C4-2B (cell line): ENCODE measurements at regions not wholly inside any gene's neighbourhood (a gene's known extent, or its start where the extent isn't known, plus 50 kb on each side); places are given as distances from the start of the nearest gene placed in this dataset.

Experiments
- H3K27ac ChIP-seq: fragments of 450-650 bp; 2 replicates; pipeline ENCODE4 v1.5.1; 2017
- CTCF ChIP-seq: fragments of 450-650 bp; conservative IDR thresholded peaks from 2 replicates; pipeline ENCODE4 v1.5.1; 2017; ENCODE audit warnings: mild to moderate bottlenecking
- ZFX ChIP-seq: fragments of 450-650 bp; IDR thresholded peaks from 2 replicates; pipeline ENCODE4 v1.6.1; 2017

DNA sequence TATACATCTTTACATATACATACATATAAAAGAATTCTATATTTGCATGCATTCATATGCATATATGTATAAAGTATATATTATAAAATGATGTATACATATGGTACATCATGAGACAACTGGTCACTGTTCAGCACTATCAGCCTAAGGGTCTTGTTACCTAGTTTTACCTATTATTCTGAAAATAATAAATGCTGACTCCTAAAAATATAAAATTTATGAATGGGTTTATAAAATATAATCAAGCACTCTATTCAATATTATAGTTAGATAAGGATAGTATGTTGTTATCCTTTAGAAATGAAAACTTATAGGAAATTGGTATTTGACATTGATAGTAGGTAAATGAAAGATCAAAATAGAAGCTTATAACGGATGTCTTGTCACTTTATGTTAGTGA, 324.2 kb downstream of the GBA3 start:
- H3K27ac ChIP-seq: no peak overlapping the region
- TF ChIP-seq CTCF: no peak
- TF ChIP-seq ZFX: no peak

- TF ChIP-seq CTCF (no peak), ZFX (no peak)
- no peak overlapping the region for H3K27ac ChIP-seq
Observed at GRCh38 chr4:23015821-23016220, 323.1 kb downstream of the GBA3 start.

DNA sequence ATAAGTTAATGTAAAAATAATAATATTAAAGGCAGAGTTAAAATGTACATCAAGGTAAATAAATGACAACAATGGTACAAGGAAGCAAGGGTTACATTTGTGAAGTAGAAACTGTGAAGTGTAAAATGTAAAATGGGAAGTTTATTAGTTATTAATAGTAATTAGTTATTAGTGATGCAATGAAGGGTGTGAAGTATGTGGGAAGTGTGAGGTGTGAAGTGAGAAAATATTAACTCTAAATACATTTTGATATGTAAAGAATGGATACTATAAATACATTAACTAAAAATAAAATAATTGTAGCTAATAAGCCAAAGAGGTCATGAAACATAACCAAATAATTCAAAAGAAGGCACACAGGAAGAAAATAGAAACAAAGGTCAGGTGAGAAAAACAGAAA, 316.4 kb downstream of the GBA3 start:
- H3K27ac ChIP-seq: no peak overlapping the region
- no peak for TF ChIP-seq ZFX
- no peak for TF ChIP-seq CTCF

GRCh38 chr4:23006756-23007155, 314.0 kb downstream of the GBA3 start:
- no peak overlapping the region for H3K27ac ChIP-seq
- TF ChIP-seq CTCF (no peak), ZFX (no peak)

- no peak for TF ChIP-seq CTCF
- no peak for TF ChIP-seq ZFX
- H3K27ac ChIP-seq: no peak overlapping the region
Observed at GRCh38 chr4:23005691-23006090, 313.0 kb downstream of the GBA3 start.

DNA sequence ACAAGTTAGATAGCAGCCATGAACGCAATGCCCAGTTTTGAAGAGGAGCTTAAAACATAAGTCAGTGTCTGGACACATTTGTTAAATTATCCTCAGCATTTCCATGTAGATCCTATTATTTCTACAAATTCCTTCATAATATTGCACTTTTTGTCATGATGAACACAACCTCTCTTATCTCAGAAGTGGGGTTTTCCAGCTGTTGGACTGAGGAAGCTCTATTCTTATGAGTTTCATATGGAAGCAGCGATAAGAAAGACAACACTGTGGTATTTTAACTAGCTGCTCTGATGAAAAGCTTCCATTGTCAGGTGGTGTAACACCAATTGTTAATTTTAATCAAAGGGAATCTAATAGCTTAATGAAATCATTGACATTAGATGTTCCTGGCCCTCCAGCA, 308.7 kb downstream of the GBA3 start:
- no peak for TF ChIP-seq ZFX
- no peak for TF ChIP-seq CTCF
- H3K27ac ChIP-seq: no peak overlapping the region

DNA sequence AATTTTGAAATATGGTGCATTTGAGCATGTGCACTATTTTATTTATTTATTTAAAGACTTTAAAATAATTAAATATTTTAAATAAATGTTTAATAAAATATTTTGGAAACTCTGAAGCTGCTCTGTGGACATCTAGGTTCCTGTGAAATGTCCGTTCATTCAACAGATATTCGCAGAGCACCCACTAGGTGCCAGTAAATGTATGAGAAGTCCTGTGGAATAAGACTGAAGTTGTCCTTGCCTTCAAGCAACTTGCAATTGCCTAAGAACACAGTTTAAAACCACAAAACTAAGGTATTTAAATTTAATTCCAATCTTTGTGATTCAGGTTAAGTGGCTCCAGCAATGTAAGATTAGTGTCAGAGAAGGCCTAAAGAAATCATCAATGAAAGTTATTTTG, 306.7 kb downstream of the GBA3 start:
- no peak overlapping the region for H3K27ac ChIP-seq
- TF ChIP-seq CTCF: peak; percentile 41
- TF ChIP-seq ZFX: no peak
